ENCODE measurements at regions not wholly inside any gene's neighbourhood (a gene's known extent, or its start where the extent isn't known, plus 50 kb on each side); places are given as distances from the start of the nearest gene placed in this dataset.

DNA sequence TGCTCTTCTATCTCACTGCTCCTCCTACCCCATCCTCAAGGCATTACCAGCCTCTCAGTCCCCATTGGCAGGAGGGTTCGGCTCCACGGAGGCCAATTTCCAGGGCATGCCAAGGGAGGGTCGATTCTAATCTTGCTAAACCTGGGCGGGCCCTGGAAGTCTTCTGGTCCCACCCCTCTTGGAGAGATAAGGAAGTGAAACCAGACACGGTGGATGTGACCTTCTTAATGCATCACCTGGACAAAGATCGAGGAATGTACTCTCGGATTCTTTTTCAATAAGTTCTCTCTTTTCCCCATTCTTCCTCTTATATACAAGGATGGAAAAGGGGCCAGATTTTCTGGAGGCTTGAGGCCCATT is 112.2 kb upstream of the ARMC2 start:
- no peak for TF ChIP-seq NFRKB (IDR thresholded peaks at IDR 0.05)
- no peak for TF ChIP-seq SP1 (IDR thresholded peaks at IDR 0.05)
- TF ChIP-seq SUZ12 (IDR thresholded peaks at IDR 0.05) = no peak
- TF ChIP-seq, protein P1, sequence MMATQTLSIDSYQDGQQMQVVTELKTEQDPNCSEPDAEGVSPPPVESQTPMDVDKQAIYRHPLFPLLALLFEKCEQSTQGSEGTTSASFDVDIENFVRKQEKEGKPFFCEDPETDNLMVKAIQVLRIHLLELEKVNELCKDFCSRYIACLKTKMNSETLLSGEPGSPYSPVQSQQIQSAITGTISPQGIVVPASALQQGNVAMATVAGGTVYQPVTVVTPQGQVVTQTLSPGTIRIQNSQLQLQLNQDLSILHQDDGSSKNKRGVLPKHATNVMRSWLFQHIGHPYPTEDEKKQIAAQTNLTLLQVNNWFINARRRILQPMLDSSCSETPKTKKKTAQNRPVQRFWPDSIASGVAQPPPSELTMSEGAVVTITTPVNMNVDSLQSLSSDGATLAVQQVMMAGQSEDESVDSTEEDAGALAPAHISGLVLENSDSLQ (IDR thresholded peaks at IDR 0.05) = no peak
- no peak for TF ChIP-seq L3MBTL2 (conservative IDR thresholded peaks at IDR 0.05)
- TF ChIP-seq HDGF (IDR thresholded peaks at IDR 0.05; ENCODE audit: borderline replicate concordance) = no peak
- TF ChIP-seq FOXA1 (IDR thresholded peaks at IDR 0.05) = no peak
- TF ChIP-seq FOXM1 (IDR thresholded peaks at IDR 0.05; ENCODE audit: borderline replicate concordance) = no peak

All from HEK293T (cell line).